Pancreas (tissue), 10 donors: ENCODE measurements at regions not wholly inside any gene's neighbourhood (a gene's known extent, or its start where the extent isn't known, plus 50 kb on each side); places are given as distances from the start of the nearest gene placed in this dataset.

Experiments used
- ATAC-seq, 4 donors: fragments of 200-7000 bp; cut with Tn5 transposase; one replicate each; pipeline versions ENCODE4 v1.8.0 to v1.9.1; 2020; ENCODE audit warnings: mild to moderate bottlenecking in 4 of 4, moderate library complexity in 4 of 4
- DNase-seq, 6 donors: peaks; one replicate each; pipeline ENCODE4 v3.0.0-alpha.2; 2020
- FAIRE-seq: peaks from 2 replicates; lab custom pipeline; 2012; peaks lifted over from hg19 to GRCh38; lab: Jason Lieb, UNC
- H3K27ac ChIP-seq, 4 donors: fragments of 200-600 bp; sonication (generic); 1 replicate in 3 of 4; 2 replicates in 1 of 4; pipeline versions ENCODE4 v1.5.0 to v1.8.0; 2020
- H3K27me3 ChIP-seq, 4 donors: fragments of 200-600 bp; one replicate each; pipeline ENCODE4 v1.8.0; 2021
- H3K36me3 ChIP-seq, 3 donors: fragments of 200-600 bp; sonication (generic) in 1 of 3; one replicate each; pipeline versions ENCODE4 v1.5.0 to v1.8.0; 2020 to 2021
- H3K4me1 ChIP-seq, 3 donors: fragments of 200-600 bp; one replicate each; pipeline ENCODE4 v1.8.0; 2021
- H3K4me3 ChIP-seq, 4 donors: fragments of 200-600 bp; sonication (generic) in 2 of 4; one replicate each; pipeline versions ENCODE4 v1.5.0 to v1.8.0; 2020 to 2021
- H3K9me3 ChIP-seq, 4 donors: fragments of 200-600 bp; one replicate each; pipeline ENCODE4 v1.8.0; 2021
- CTCF ChIP-seq, 4 donors: fragments of 200-600 bp; sonication (generic) in 3 of 4; IDR thresholded peaks; one replicate each; pipeline versions ENCODE4 v1.5.0 to v1.8.0; 2021; ENCODE audit warnings: antibody characterized with exemption in 4 of 4
- WGBS, 2 donors: extraction: QIAGEN DNeasy Blood & Tissue Kit; methylation state at CpG; one replicate each; pipeline ENCODE4 v1.1.7; 2013; 5-methylcytosine and 5-hydroxymethylcytosine counted together
- intact Hi-C, 3 donors: fragments of 100-400 bp; cut with DNase I; formaldehyde crosslinking; loops; one replicate each; pipeline versions ENCODE4 v1.11.1 to v1.14.2; 2022
- donor health status: healthy with polysubstance abuse.
- donor health status: DM: no; HTN: no; CAD: no; lungs with moderate emphysema.
- donor health status: DM: no; HTN: no; CAD: no.
- donor health status: control.
- donor health status: control.
- donor health status: Bipolar disorder and iron deficiency.
- donor health status: DM: yes; HTN: yes; CAD: no.
- donor health status: DM: no; HTN: no; CAD: no.
- donor health status: DM: no; HTN: no; CAD: no.
- donor health status: DM: yes; HTN: yes; CAD: no.

GRCh38 chr20:60257671-60258070 is 299.4 kb downstream of the CDH26 start:
- intact Hi-C loops: no loop called here
- FAIRE-seq: no peak
- 50 to 88% methylated on average over 3 of the region's 3 CpGs for whole genome bisulfite sequencing, 2 donors

GRCh38 chr20:60258255-60258863 is 300.1 kb downstream of the CDH26 start:
- TF ChIP-seq CTCF (IDR thresholded peaks at IDR 0.05): no peak
- intact Hi-C loops: no loop called here
- no peak for FAIRE-seq
- Histone ChIP-seq H3K27me3 (no peaks in the 10 kb centered on the region), H3K4me3 (no peak overlapping the region), H3K27ac (no peak overlapping the region), H3K4me1 (no peaks in the 10 kb centered on the region), H3K36me3 (no peaks in the 10 kb centered on the region), H3K9me3 (no peaks in the 10 kb centered on the region)
- peak in 2 of 6 donors; percentile 24 to 48 for DNase-seq
- WGBS, 2 donors: 13 to 17% methylated on average over 6 of the region's 6 CpGs
- peak in 3 of 4 donors; percentile 21 to 82 (median 76) for ATAC-seq

More at GRCh38 chr20:60257671-60258070, 299.4 kb downstream of the CDH26 start:
- H3K4me1 ChIP-seq: no peaks in the 10 kb centered on the region
- H3K9me3 ChIP-seq: no peaks in the 10 kb centered on the region
- ATAC-seq (no peak), DNase-seq (no peak)
- no peaks in the 10 kb centered on the region for H3K36me3 ChIP-seq
- no peak for TF ChIP-seq CTCF (IDR thresholded peaks at IDR 0.05)
- no peaks in the 10 kb centered on the region for H3K27me3 ChIP-seq
- H3K4me3 ChIP-seq: no peak overlapping the region
- H3K27ac ChIP-seq: no peak overlapping the region

GRCh38 chr20:60261333-60261732 is 303.1 kb downstream of the CDH26 start:
- DNase-seq (no peak), ATAC-seq (no peak), FAIRE-seq (no peak)
- Histone ChIP-seq H3K4me1 (no peaks in the 10 kb centered on the region), H3K36me3 (no peaks in the 10 kb centered on the region), H3K27ac (no peak overlapping the region), H3K4me3 (no peak overlapping the region), H3K27me3 (no peaks in the 10 kb centered on the region), H3K9me3 (no peaks in the 10 kb centered on the region)
- WGBS, 2 donors: 43 to 69% methylated on average over 4 of the region's 4 CpGs
- TF ChIP-seq CTCF (IDR thresholded peaks at IDR 0.05): no peak
- intact Hi-C loops: no loop called here

GRCh38 chr20:60262967-60263603 is 304.9 kb downstream of the CDH26 start:
- Histone ChIP-seq H3K27me3 (no peaks in the 10 kb centered on the region), H3K4me3 (no peak overlapping the region), H3K27ac (no peak overlapping the region), H3K4me1 (no peaks in the 10 kb centered on the region), H3K9me3 (no peaks in the 10 kb centered on the region), H3K36me3 (no peaks in the 10 kb centered on the region)
- intact Hi-C loops: no loop called here
- FAIRE-seq (no peak), DNase-seq (peak in 3 of 6 donors; percentile 31 to 69 (median 36)), ATAC-seq (peak in 1 of 4 donors; percentile 60)
- WGBS, 2 donors: 25 to 27% methylated on average over 4 of the region's 4 CpGs
- peak; percentile 43 to 49 (median 48) for TF ChIP-seq CTCF (IDR thresholded peaks at IDR 0.05)
